Fibroblast of gingiva (primary cell): ENCODE measurements at regions not wholly inside any gene's neighbourhood (a gene's known extent, or its start where the extent isn't known, plus 50 kb on each side); places are given as distances from the start of the nearest gene placed in this dataset.
A peak's percentile ranks its signal among the peaks of the same experiment; 100 is the strongest.
"Not testable (repeated sequence)": the region's sequence is repeated elsewhere in the genome, so short reads cannot be mapped to it uniquely, and the experiment has no call there.

Experiments used
- DNase-seq: peaks from one replicate; pipeline ENCODE4 v3.0.0-alpha.2; 2011; ENCODE audit warnings: low read depth

- no peak for DNase-seq
These were observed 1057.5 kb downstream of the GATA3 start for GRCh38 chr10:9111976-9112375.

- no peak for DNase-seq
These were observed 1072.2 kb downstream of the GATA3 start for GRCh38 chr10:9126728-9127127.

GRCh38 chr10:9137368-9137767, 1082.9 kb downstream of the GATA3 start:
- no peak for DNase-seq

DNA sequence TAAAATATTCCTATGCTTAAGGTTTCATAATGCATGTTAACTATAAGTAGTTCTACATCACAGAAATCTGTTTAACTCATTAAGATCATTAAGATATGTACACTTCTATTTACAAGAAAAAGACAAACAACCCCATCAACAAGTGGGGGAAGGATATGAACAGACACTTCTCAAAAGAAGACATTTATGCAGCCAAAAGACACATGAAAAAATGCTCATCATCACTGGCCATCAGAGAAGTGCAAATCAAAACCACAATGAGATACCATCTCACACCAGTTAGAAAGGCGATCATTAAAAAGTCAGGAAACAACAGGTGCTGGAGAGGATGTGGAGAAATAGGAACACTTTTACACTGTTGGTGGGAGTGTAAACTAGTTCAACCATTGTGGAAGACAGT, 1084.3 kb downstream of the GATA3 start:
- DNase-seq: not testable (repeated sequence)

DNA sequence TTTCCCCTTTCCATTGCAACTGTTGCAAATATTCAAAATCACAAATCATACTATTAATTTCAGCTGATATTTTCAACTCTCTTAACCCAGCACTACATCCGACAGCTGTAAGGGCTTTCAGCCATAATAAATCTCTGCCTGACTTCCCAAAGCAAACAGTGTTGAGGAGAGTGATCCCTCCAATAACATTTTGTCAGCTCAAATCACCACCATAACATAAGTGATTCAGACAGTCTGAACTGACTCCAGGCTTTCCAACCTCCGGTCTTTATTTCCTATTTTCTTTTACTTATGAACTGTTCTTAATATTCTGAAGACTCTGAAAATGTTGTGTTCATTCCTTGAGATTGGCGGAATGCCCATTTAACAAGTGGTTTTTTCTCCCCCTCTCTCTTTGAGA, 1085.9 kb downstream of the GATA3 start:
- no peak for DNase-seq

DNA sequence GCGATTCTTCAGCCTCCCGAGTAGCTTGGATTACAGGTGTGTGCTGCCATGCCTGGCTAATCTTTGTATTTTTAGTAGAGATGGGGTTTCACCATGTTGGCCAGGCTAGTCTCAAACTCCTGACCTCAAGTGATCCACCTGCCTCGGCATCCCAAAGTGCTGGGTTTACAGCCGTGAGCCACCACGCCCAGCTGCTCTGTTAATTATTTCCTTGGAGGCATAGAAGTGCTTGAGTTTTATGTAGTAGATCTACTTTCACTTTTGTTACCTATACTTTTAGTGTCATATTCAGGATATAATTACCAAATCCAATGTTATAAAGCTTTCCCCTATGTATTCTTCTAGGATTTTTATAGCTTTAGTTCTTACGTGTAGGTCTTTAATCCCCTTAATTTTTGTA, 1093.0 kb downstream of the GATA3 start:
- DNase-seq: no peak

DNA sequence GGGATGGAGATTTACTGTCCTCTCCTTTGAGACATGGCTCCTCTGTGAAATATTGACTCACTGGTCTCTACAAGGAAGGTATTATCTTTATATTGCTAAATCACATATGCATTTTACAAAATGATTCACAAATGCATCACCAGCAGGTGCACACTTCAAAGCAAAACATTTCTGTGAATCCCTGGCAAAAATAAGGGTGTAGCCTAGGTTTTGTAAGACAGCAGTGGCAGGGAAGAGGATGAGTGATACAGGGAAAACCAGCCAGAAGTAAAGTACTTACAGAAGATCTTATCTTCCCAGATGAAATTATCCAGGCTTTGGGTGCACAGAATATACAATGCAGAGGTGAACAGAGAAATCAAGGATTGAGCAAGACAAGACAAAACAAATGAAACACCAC, 1094.6 kb downstream of the GATA3 start:
- no peak for DNase-seq

DNA sequence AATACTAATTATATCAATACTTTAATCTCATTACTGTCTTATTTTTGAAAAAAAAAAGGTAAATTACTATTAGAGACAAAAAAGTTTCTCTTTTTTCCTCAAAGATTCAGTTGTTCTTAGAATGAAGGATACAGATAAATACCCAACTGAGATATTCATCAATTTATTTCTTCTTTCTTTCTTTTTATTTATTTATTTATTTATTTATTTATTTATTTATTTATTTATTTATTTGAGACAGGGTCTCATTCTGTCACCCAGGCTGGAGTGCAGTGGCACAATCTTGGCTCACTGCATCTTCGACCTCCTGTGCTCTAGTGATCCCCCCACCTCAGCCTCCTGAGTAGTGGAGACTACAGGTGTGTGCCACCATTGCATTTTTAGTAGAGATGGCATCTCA, 1098.6 kb downstream of the GATA3 start:
- not testable (repeated sequence) for DNase-seq

- DNase-seq: no peak
These were observed 1103.2 kb downstream of the GATA3 start for GRCh38 chr10:9157656-9158055.

GRCh38 chr10:9158675-9159074, 1104.2 kb downstream of the GATA3 start:
- no peak for DNase-seq

- no peak for DNase-seq
These were observed 1105.8 kb downstream of the GATA3 start for GRCh38 chr10:9160275-9160674.

GRCh38 chr10:9163699-9164098, 1109.2 kb downstream of the GATA3 start:
- no peak for DNase-seq

- no peak for DNase-seq
These were observed 1112.3 kb downstream of the GATA3 start for GRCh38 chr10:9166770-9167169.

- DNase-seq: no peak
These were observed 1117.8 kb downstream of the GATA3 start for GRCh38 chr10:9172276-9172675.

GRCh38 chr10:9175200-9175599, 1120.7 kb downstream of the GATA3 start:
- DNase-seq: no peak

DNA sequence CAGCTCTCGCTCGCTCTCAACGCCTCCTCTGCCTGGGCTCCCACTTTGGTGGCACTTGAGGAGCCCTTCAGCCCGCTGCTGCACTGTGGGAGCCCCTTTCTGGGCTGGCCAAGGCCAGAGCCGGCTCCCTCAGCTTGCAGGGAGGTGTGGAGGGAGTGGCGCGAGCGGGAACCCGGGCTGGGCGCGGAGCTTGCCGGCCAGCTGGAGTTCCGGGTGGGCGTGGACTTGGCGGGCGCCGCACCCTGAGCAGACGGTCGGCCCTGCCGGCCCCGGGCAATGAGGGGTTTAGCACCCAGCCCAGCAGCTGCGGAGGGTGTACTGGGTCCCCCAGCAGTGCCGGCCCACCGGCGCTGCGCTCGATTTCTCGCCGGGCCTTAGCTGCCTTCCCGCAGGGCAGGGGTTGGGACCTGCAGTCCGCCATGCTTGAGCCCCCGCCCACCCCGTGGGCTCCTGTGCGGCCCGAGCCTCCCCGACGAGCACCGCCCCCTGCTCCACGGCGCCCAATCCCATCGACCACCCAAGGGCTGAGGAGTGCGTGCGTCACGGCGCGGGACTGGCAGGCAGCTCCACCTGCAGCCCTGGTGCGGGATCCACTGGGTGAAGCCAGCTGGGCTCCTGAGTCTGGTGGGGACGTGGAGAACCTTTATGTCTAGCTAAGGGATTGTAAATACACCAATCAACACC, 1128.9 kb downstream of the GATA3 start:
- DNase-seq: not testable (repeated sequence)

DNA sequence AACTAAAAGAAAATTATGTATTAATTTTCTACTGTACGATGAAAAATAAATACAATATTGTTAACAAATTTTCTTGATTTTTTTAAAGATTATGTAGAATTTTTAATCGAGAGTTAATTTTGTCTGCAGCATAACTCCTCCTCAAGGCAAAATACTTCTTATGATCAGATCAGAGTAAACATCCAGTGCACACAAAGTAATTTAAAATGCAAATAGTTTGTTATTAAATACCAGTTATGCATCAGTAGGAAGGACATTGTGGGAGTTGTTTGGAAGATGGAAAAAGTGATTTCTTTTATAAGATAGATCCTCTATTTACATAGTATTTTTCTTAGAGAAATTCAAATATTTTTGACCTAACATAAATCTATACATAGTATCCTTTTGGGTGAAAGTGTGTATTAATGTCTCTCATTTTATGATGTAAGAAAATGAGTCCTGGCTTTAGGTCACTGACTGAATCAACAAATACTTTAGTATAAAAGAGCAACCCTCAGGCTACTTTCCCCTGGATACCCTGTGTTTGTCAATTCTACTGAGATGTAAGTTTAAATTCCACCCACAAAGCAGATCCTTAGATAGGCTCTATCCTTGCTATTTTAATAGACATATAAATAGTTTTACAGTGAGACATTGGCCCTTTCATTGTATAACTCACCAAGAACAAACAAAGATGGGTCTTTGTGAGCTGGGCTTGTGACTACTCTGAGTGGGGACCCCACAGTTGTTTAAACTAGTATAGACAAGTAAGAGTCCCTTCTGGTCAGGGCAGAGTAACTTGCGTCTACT, 1133.7 kb downstream of the GATA3 start:
- DNase-seq: no peak

DNA sequence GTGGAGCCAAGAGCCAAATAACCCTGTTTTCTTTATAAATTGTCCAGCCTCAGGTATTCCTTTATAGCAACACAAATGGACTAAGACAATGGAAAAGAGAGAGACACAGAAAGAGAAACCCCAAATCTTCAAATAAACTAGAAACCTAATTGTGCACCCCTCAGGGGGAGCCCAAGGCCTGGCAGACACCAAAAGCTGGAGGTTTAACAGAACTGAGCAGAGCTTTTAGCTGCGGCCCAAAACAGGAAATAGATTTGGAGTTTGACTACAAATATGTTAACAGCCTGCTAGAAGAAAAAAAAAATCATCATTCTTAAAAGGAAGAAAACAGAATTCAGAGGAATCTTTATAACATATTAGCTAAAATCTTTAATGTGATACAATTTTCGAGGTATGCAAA, 1135.0 kb downstream of the GATA3 start:
- no peak for DNase-seq

DNA sequence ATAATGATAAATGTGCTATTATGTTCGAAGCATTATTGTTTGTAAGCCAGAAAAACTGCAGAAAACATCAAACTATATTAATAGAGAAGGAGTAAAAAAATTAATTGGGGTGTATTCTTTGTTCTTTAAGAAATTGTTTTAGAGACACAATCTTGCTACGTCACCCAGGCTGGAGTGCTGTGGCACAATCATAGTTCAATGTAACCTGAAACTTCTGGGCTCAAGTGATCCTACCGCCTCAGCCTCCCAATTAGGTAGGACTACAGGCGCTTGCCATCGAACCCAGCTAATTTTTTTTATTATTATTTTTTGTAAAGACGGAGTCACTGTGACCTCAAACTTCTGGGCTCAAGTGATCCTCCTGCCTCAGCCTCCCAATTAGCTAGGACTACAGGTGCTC, 1138.6 kb downstream of the GATA3 start:
- no peak for DNase-seq

GRCh38 chr10:9195385-9195784, 1140.9 kb downstream of the GATA3 start:
- DNase-seq: no peak

DNA sequence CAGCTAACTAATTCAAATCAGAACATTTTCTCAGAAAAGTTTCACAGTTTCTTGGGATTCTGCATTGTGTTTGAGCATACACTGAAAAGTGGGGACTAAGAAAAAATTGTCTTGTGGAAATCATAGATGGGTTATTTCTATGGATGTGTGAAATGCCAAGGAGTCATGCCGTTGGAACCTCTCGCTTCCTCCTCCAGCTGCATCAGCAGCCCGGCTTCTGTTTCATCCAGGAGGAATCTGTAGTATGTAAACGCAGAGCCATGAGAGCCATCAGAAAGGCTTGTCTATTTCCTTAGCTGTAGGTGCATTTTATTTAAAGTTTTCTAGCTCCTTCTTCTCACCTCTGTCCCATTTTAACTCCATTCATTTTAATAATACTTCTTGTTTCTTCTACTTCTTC, 1144.1 kb downstream of the GATA3 start:
- peak; percentile 39 for DNase-seq

- DNase-seq: no peak
These were observed 1151.1 kb downstream of the GATA3 start for GRCh38 chr10:9205558-9205957.

GRCh38 chr10:9209105-9209798, 1154.8 kb downstream of the GATA3 start:
- peak; percentile 39 for DNase-seq
